HepG2 (cell line): ENCODE measurements at regions not wholly inside any gene's neighbourhood (a gene's known extent, or its start where the extent isn't known, plus 50 kb on each side); places are given as distances from the start of the nearest gene placed in this dataset.

ENCODE experiments used
- CBX2 ChIP-seq, 2 experiments: fragments of 200-600 bp in 1 of 2; sonication (generic); formaldehyde crosslinking in 1 of 2; IDR thresholded peaks; 2 replicates each; pipeline versions ENCODE4 v1.7.0 to v1.8.1; 2018 to 2022; ENCODE audit warnings: low read depth in 2 of 2, low read length in 1 of 2, mild to moderate bottlenecking in 1 of 2, missing genetic modification reagents in 1 of 2
- CHCHD3 ChIP-seq: sonication (generic); formaldehyde crosslinking; IDR thresholded peaks from 2 replicates; pipeline ENCODE4 v1.8.0; 2022; ENCODE audit warnings: mild to moderate bottlenecking, missing genetic modification reagents, moderate library complexity
- DNMT1 ChIP-seq: sonication (generic); formaldehyde crosslinking; IDR thresholded peaks from 2 replicates; pipeline ENCODE4 v1.5.1; 2020; ENCODE audit warnings: mild to moderate bottlenecking, missing genetic modification reagents
- DPF2 ChIP-seq: sonication (generic); formaldehyde crosslinking; IDR thresholded peaks from 2 replicates; pipeline ENCODE4 v1.4.0; 2020; ENCODE audit warnings: mild to moderate bottlenecking, low read depth, missing genetic modification reagents, borderline replicate concordance
- GABPA ChIP-seq, 2 experiments: IDR thresholded peaks; 2 replicates each; pipeline ENCODE4 v1.6.1; 2011 to 2016; ENCODE audit warnings: low read depth in 2 of 2, low read length in 1 of 2, missing biosample characterization in 1 of 2, missing genetic modification characterization in 1 of 2
- JUND ChIP-seq: sonication (generic); formaldehyde crosslinking; IDR thresholded peaks from 2 replicates; pipeline ENCODE4 v1.8.0; 2022; ENCODE audit warnings: mild to moderate bottlenecking, missing genetic modification reagents
- KLF9 ChIP-seq: IDR thresholded peaks from 2 replicates; pipeline ENCODE4 v1.6.1; 2016; ENCODE audit warnings: low read depth
- MATR3 ChIP-seq: sonication (generic); formaldehyde crosslinking; IDR thresholded peaks from 2 replicates; pipeline ENCODE4 v1.4.0; 2020; ENCODE audit warnings: missing genetic modification reagents
- MYC ChIP-seq: sonication (generic); formaldehyde crosslinking; IDR thresholded peaks from 2 replicates; pipeline ENCODE4 v1.9.0; 2021; ENCODE audit warnings: missing genetic modification reagents, borderline replicate concordance
- PHF8 ChIP-seq: sonication (generic); formaldehyde crosslinking; IDR thresholded peaks from 2 replicates; pipeline ENCODE4 v1.5.0; 2020; ENCODE audit warnings: missing genetic modification reagents
- POLR2G ChIP-seq: fragments of 200-400 bp; formaldehyde crosslinking; IDR thresholded peaks from 2 replicates; pipeline ENCODE4 v1.6.1; 2018; ENCODE audit warnings: mild to moderate bottlenecking, low read depth, low read length, moderate library complexity
- SPEN ChIP-seq: sonication (generic); formaldehyde crosslinking; IDR thresholded peaks from 2 replicates; pipeline ENCODE4 v1.5.1; 2020; ENCODE audit warnings: low read depth, mild to moderate bottlenecking, missing genetic modification reagents
- SYNCRIP ChIP-seq: fragments of 200-400 bp; formaldehyde crosslinking; IDR thresholded peaks from 2 replicates; pipeline ENCODE4 v1.6.1; 2018; ENCODE audit warnings: mild to moderate bottlenecking, low read depth, low read length; ENCODE audit not compliant: insufficient read depth
- TBX3 ChIP-seq: fragments of 450-650 bp; IDR thresholded peaks from 2 replicates; pipeline ENCODE4 v1.6.1; 2017; ENCODE audit warnings: antibody characterized with exemption, mild to moderate bottlenecking, inconsistent platforms, borderline replicate concordance
- THYN1 ChIP-seq: sonication (generic); formaldehyde crosslinking; IDR thresholded peaks from 2 replicates; pipeline ENCODE4 v1.8.1; 2023; ENCODE audit warnings: low read depth, mild to moderate bottlenecking, moderate library complexity, missing genetic modification reagents, borderline replicate concordance
- TMF1 ChIP-seq: sonication (generic); formaldehyde crosslinking; IDR thresholded peaks from 2 replicates; pipeline ENCODE4 v1.8.1; 2022; ENCODE audit warnings: low read depth, missing genetic modification reagents
- ZBTB38 ChIP-seq: sonication (generic); formaldehyde crosslinking; IDR thresholded peaks from 2 replicates; pipeline ENCODE4 v1.5.1; 2020; ENCODE audit warnings: mild to moderate bottlenecking, missing genetic modification reagents
- ZBTB8A ChIP-seq: sonication (generic); formaldehyde crosslinking; IDR thresholded peaks from 2 replicates; pipeline ENCODE4 v1.4.0; 2020; ENCODE audit warnings: mild to moderate bottlenecking, low read depth, missing genetic modification reagents, borderline replicate concordance
- ZMAT3 ChIP-seq: sonication (generic); formaldehyde crosslinking; conservative IDR thresholded peaks from 2 replicates; pipeline ENCODE4 v1.7.0; 2021; ENCODE audit warnings: missing genetic modification reagents
- ZNF335 ChIP-seq: sonication (generic); formaldehyde crosslinking; IDR thresholded peaks from 2 replicates; pipeline ENCODE4 v1.4.0; 2020; ENCODE audit warnings: missing genetic modification reagents
- ZNF34 ChIP-seq: sonication (generic); formaldehyde crosslinking; IDR thresholded peaks from 2 replicates; pipeline ENCODE4 v1.4.0; 2020; ENCODE audit warnings: mild to moderate bottlenecking, missing genetic modification reagents, borderline replicate concordance
- ZNF367 ChIP-seq: sonication (generic); formaldehyde crosslinking; IDR thresholded peaks from 2 replicates; pipeline ENCODE4 v1.4.0; 2020; ENCODE audit warnings: missing genetic modification reagents, borderline replicate concordance
- ZNF7 ChIP-seq: IDR thresholded peaks from 2 replicates; pipeline ENCODE4 v1.6.1; 2016; ENCODE audit warnings: missing biosample characterization, missing genetic modification reagents
- TF ChIP-seq, protein P1 (sequence below): sonication (generic); formaldehyde crosslinking; IDR thresholded peaks from 2 replicates; pipeline ENCODE4 v1.5.0; 2020; ENCODE audit warnings: missing genetic modification reagents
- TF ChIP-seq, protein P2 (sequence below): sonication (generic); formaldehyde crosslinking; IDR thresholded peaks from 2 replicates; pipeline ENCODE4 v1.5.0; 2020; ENCODE audit warnings: missing genetic modification reagents
- TF ChIP-seq, protein P3 (sequence below), 2 experiments: sonication (generic) in 1 of 2; formaldehyde crosslinking in 1 of 2; IDR thresholded peaks; 2 replicates each; pipeline versions ENCODE4 v1.4.0 to v1.6.1; 2016 to 2020; ENCODE audit warnings: borderline replicate concordance in 1 of 2, low read depth in 1 of 2, mild to moderate bottlenecking in 1 of 2, missing genetic modification reagents in 1 of 2

DNA sequence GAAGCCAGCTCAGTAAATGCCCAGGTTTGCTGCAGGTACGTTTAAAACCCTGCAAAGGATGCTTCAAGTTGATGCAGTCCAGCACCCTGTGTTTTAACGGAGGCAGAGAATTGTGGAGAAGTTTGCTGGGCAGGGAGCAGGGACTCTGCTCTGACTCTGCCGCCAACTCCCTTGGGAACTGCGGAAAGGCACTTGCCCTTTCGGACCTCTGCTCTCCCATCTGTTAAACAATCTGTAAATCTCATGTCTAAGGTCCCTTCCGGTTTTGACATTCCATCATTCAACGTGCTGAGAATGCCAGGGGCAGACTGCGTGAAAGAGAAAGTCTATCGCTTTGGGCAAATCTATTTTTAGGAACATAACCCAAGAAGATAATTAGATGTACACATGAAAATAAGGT, 184.5 kb downstream of the OPA1 start (continued):
- TF ChIP-seq JUND (CRISPR knock-in tag) (no peak), PHF8 (CRISPR knock-in tag) (no peak), KLF9 (CRISPR knock-in tag) (no peak), TBX3 (no peak), MYC (no peak), ZNF367 (CRISPR knock-in tag) (no peak), DNMT1 (CRISPR knock-in tag) (no peak), CHCHD3 (no peak), TMF1 (CRISPR knock-in tag) (no peak), ZNF335 (no peak), DPF2 (CRISPR knock-in tag) (peak; percentile 41; the same call in 1 of the 2 replicates), ZMAT3 (CRISPR knock-in tag) (no peak), POLR2G (no peak), THYN1 (CRISPR knock-in tag) (no peak), ZNF7 (no peak), ZBTB8A (CRISPR knock-in tag) (no peak), ZBTB38 (CRISPR knock-in tag) (peak; percentile 70), SYNCRIP (no peak), MATR3 (CRISPR knock-in tag) (no peak), ZNF34 (CRISPR knock-in tag) (no peak), GABPA (IDR thresholded peaks at IDR 0.05; ENCODE audit: low read depth, low read length) (no peak), GABPA (CRISPR knock-in tag; IDR thresholded peaks at IDR 0.05; ENCODE audit: low read depth) (peak; percentile 75), CBX2 (IDR thresholded peaks at IDR 0.05; ENCODE audit: low read depth, low read length) (no peak), CBX2 (CRISPR knock-in tag; IDR thresholded peaks at IDR 0.05; ENCODE audit: low read depth) (no peak), SPEN (CRISPR knock-in tag) (peak; percentile 64; the same call in 1 of the 2 replicates)
- TF ChIP-seq, protein P1, sequence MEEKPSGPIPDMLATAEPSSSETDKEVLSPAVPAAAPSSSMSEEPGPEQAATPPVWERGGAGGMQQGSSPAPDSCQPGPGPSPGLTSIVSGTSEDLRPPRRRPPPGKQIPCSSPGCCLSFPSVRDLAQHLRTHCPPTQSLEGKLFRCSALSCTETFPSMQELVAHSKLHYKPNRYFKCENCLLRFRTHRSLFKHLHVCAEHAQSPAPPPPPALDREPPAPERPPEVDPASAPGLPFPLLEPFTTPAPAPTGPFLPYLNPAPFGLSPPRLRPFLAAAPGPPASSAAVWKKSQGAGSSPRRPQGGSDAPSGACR (CRISPR knock-in tag): no peak
- TF ChIP-seq, protein P2, sequence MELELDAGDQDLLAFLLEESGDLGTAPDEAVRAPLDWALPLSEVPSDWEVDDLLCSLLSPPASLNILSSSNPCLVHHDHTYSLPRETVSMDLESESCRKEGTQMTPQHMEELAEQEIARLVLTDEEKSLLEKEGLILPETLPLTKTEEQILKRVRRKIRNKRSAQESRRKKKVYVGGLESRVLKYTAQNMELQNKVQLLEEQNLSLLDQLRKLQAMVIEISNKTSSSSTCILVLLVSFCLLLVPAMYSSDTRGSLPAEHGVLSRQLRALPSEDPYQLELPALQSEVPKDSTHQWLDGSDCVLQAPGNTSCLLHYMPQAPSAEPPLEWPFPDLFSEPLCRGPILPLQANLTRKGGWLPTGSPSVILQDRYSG (CRISPR knock-in tag): no peak
- TF ChIP-seq, protein P3, sequence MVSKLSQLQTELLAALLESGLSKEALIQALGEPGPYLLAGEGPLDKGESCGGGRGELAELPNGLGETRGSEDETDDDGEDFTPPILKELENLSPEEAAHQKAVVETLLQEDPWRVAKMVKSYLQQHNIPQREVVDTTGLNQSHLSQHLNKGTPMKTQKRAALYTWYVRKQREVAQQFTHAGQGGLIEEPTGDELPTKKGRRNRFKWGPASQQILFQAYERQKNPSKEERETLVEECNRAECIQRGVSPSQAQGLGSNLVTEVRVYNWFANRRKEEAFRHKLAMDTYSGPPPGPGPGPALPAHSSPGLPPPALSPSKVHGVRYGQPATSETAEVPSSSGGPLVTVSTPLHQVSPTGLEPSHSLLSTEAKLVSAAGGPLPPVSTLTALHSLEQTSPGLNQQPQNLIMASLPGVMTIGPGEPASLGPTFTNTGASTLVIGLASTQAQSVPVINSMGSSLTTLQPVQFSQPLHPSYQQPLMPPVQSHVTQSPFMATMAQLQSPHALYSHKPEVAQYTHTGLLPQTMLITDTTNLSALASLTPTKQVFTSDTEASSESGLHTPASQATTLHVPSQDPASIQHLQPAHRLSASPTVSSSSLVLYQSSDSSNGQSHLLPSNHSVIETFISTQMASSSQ (IDR thresholded peaks at IDR 0.05; ENCODE audit: low read depth): no peak; the same call in 1 of the 2 replicates
- TF ChIP-seq, protein P3 (CRISPR knock-in tag; IDR thresholded peaks at IDR 0.05; ENCODE audit: borderline replicate concordance): peak; percentile 21; the same call in 1 of the 2 replicates
